Fibroblast of lung (primary cell): ENCODE measurements at regions not wholly inside any gene's neighbourhood (a gene's known extent, or its start where the extent isn't known, plus 50 kb on each side); places are given as distances from the start of the nearest gene placed in this dataset.

ENCODE experiments used
- DNase-seq, 2 donors: peaks; one replicate each; pipeline versions ENCODE4 v3.0.0 to v3.0.0-alpha.2; 2010; ENCODE audit warnings: low read depth in 2 of 2
- H2AFZ ChIP-seq: 2 replicates; pipeline ENCODE4 v1.5.1; 2012; ENCODE audit warnings: low read length, control low read depth, inconsistent platforms
- H3K27ac ChIP-seq: 2 replicates; pipeline ENCODE4 v1.5.1; 2011; ENCODE audit warnings: low read length, control low read depth; ENCODE audit not compliant: insufficient read depth
- H3K27me3 ChIP-seq: 2 replicates; pipeline ENCODE4 v1.5.1; 2011; ENCODE audit warnings: mild to moderate bottlenecking, low read length; ENCODE audit not compliant: control insufficient read depth, insufficient read depth
- H3K36me3 ChIP-seq: 2 replicates; pipeline ENCODE4 v1.5.1; 2011; ENCODE audit warnings: low read length; ENCODE audit not compliant: control insufficient read depth, insufficient read depth
- H3K4me1 ChIP-seq: 2 replicates; pipeline ENCODE4 v1.5.1; 2011; ENCODE audit warnings: low read length; ENCODE audit not compliant: control insufficient read depth, insufficient read depth; ENCODE audit errors: extremely low read depth
- H3K4me2 ChIP-seq: 2 replicates; pipeline ENCODE4 v1.5.1; 2011; ENCODE audit warnings: low read length, control low read depth; ENCODE audit not compliant: insufficient read depth; ENCODE audit errors: extremely low read depth
- H3K4me3 ChIP-seq, 4 experiments: fragments of 200-600 bp in 1 of 4; sonication (generic) in 1 of 4; replicated peaks in 1 of 4; 2 replicates each; pipeline ENCODE4 v1.5.1; 2011 to 2016; ENCODE audit warnings: low read length in 4 of 4, low read depth in 3 of 4, mild to moderate bottlenecking in 3 of 4, control low read depth in 2 of 4, inconsistent platforms in 1 of 4, mixed read lengths in 1 of 4; ENCODE audit not compliant: insufficient read depth in 1 of 4; ENCODE audit errors: control extremely low read depth in 1 of 4
- H3K79me2 ChIP-seq: 2 replicates; pipeline ENCODE4 v1.5.1; 2012; ENCODE audit warnings: mild to moderate bottlenecking, low read length, inconsistent platforms; ENCODE audit not compliant: control insufficient read depth, insufficient read depth
- H3K9ac ChIP-seq: 2 replicates; pipeline ENCODE4 v1.5.1; 2011; ENCODE audit warnings: mild to moderate bottlenecking, low read length, control low read depth; ENCODE audit not compliant: insufficient read depth
- H3K9me3 ChIP-seq: 2 replicates; pipeline ENCODE4 v1.5.1; 2012; ENCODE audit warnings: low read depth, low read length; ENCODE audit not compliant: control insufficient read depth, insufficient read depth
- H4K20me1 ChIP-seq: 2 replicates; pipeline ENCODE4 v1.5.1; 2011; ENCODE audit warnings: low read length; ENCODE audit not compliant: control insufficient read depth, insufficient read depth; ENCODE audit errors: extremely low read depth
- EZH2 ChIP-seq: IDR thresholded peaks from 2 replicates; pipeline ENCODE4 v1.5.1; 2012; ENCODE audit warnings: low read length, control low read depth, mild to moderate bottlenecking; ENCODE audit errors: missing control alignments
- TF ChIP-seq, protein P1 (sequence below), 2 donors: IDR thresholded peaks in 1 of 2; conservative IDR thresholded peaks in 1 of 2; 1 replicate in 1 of 2; 2 replicates in 1 of 2; pipeline ENCODE4 v1.5.1; 2011 to 2012; ENCODE audit warnings: low read length in 2 of 2, control low read depth in 1 of 2, inconsistent platforms in 1 of 2, low read depth in 1 of 2, mild to moderate bottlenecking in 1 of 2

DNA sequence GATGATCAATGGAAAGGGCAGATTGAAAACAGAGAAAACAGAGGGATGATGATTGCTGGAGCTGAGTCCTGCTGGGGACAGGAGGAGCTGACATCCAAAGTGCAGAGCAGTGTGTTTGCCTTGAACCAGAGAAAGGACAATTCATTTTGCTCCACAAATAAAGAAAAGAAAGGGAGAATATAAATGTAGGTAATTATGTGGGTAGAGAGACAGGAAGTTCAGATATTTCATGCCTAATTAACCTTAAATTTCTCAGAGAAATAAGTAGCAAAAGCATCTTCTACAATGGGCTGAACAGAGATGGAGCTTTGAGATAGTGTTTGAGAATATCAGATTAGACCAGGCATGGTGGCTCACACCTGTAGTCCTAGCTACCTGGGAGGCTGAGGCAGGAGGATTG lies 93.2 kb downstream of the TNFSF18 start:
- no peak overlapping the region for H3K4me2 ChIP-seq
- no peak overlapping the region for H3K4me3 ChIP-seq
- H3K4me1 ChIP-seq, result peaks cover 10% of the 10 kb centered on the region
- H4K20me1 ChIP-seq, result no peaks in the 10 kb centered on the region
- H3K9me3 ChIP-seq, result no peaks in the 10 kb centered on the region
- no peak overlapping the region for H2AFZ ChIP-seq
- H3K9ac ChIP-seq, result no peak overlapping the region
- no peaks in the 10 kb centered on the region for H3K36me3 ChIP-seq
- no peak overlapping the region for H3K27ac ChIP-seq
- H3K79me2 ChIP-seq, result no peaks in the 10 kb centered on the region
- DNase-seq, result no peak
- no peak for TF ChIP-seq EZH2
- H3K27me3 ChIP-seq, result no peaks in the 10 kb centered on the region

DNA sequence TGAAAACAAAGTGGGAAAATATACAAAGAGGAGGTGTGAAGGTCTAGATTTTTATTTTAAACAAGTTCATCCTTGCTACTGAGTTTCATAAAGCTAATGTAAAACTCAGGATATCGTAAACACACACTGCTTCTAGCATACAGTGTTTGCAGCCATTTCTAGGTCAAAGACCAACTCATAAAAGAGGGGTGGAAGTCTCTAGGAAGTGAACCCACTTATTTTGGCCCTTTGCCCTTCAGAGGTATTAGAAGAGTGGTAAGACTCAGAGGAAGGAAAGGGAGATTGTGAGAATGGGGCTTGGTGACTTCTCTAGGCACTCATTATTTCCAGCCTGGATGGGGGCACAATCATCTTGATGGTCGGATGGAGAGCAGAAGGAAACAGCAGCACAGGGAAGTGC lies 91.2 kb downstream of the TNFSF18 start:
- no peaks in the 10 kb centered on the region for H3K36me3 ChIP-seq

DNA sequence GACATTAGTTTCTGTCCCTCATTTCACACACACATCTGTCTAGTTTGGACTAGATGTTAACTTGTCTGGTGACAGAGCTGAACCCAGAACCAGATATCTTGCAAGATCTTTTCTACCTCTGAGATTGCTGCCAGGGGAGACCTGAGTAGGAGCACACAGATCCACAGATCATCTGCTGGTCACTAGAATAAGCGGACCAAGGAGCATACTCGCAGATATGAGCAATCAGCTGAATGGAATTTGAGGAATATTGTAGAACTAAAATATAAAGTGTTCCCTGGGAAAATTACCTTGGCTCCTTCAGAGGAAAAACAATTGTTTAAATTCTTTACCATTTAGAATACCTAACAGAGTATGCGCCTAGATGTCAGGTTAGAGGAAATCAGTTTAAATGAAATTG lies 90.7 kb downstream of the TNFSF18 start:
- Histone ChIP-seq H3K36me3 (no peaks in the 10 kb centered on the region), H3K4me1 (peaks cover 8% of the 10 kb centered on the region), H4K20me1 (no peaks in the 10 kb centered on the region), H3K27ac (no peak overlapping the region), H3K9ac (no peak overlapping the region), H3K79me2 (no peaks in the 10 kb centered on the region), H2AFZ (no peak overlapping the region), H3K4me2 (no peak overlapping the region), H3K9me3 (no peaks in the 10 kb centered on the region), H3K4me3 (no peak overlapping the region), H3K27me3 (no peaks in the 10 kb centered on the region)
- DNase-seq, result peak in 1 of 2 donors; percentile 83
- TF ChIP-seq, protein P1, sequence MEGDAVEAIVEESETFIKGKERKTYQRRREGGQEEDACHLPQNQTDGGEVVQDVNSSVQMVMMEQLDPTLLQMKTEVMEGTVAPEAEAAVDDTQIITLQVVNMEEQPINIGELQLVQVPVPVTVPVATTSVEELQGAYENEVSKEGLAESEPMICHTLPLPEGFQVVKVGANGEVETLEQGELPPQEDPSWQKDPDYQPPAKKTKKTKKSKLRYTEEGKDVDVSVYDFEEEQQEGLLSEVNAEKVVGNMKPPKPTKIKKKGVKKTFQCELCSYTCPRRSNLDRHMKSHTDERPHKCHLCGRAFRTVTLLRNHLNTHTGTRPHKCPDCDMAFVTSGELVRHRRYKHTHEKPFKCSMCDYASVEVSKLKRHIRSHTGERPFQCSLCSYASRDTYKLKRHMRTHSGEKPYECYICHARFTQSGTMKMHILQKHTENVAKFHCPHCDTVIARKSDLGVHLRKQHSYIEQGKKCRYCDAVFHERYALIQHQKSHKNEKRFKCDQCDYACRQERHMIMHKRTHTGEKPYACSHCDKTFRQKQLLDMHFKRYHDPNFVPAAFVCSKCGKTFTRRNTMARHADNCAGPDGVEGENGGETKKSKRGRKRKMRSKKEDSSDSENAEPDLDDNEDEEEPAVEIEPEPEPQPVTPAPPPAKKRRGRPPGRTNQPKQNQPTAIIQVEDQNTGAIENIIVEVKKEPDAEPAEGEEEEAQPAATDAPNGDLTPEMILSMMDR (conservative IDR thresholded peaks at IDR 0.05 in 1 of 2, IDR thresholded peaks at IDR 0.05 in 1 of 2; ENCODE audit: low read depth in 1 of 2, low read length in 2 of 2), result no peak
- no peak for TF ChIP-seq EZH2

More for the DNA sequence above, 91.2 kb downstream of the TNFSF18 start:
- no peak for DNase-seq
- Histone ChIP-seq H2AFZ (no peak overlapping the region), H3K27ac (no peak overlapping the region), H3K79me2 (no peaks in the 10 kb centered on the region), H3K4me3 (no peak overlapping the region), H3K27me3 (no peaks in the 10 kb centered on the region), H3K9ac (no peak overlapping the region), H4K20me1 (no peaks in the 10 kb centered on the region), H3K9me3 (no peaks in the 10 kb centered on the region), H3K4me2 (no peak overlapping the region), H3K4me1 (peaks cover 9% of the 10 kb centered on the region)
- TF ChIP-seq, protein P1 (conservative IDR thresholded peaks at IDR 0.05 in 1 of 2, IDR thresholded peaks at IDR 0.05 in 1 of 2; ENCODE audit: low read depth in 1 of 2, low read length in 2 of 2), result no peak
- no peak for TF ChIP-seq EZH2
